ENCODE measurements at regions not wholly inside any gene's neighbourhood (a gene's known extent, or its start where the extent isn't known, plus 50 kb on each side); places are given as distances from the start of the nearest gene placed in this dataset.

DNA sequence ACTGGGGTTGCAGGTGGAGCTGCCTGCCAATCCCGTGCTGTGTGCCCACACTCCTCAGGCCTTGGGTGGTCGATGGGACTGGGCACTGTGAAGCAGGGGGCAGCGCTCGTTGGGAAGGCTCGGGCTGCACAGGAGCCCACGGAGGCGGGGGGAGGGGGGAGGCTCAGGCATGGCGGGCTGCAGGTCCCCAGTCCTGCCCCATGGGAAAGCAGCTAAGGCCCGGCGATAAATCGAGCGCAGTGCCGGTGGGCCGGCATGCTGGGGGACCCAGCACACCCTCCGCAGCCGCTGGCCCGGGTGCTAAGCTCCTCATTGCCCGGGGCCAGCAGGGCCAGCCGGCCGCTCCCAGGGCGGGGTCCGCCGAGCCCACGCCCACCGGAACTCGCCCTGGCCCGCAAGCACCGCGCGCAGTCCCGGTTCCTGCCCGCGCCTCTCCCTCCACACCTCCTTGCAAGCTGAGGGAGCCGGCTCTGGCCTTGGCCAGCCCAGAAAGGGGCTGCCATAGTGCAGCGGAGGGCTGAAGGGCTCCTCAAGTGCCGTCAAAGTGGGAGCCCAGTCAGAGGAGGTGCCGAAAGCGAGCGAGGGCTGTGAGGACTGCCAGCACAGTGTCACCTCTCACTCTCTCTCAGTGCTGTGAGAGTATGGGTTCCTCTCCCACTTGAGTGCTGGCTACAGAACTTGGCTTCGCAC is 1210.6 kb upstream of the NXPH2 start:
- Histone ChIP-seq H3K4me1 (no peaks in the 10 kb centered on the region), H3K27ac (no peak overlapping the region), H3K27me3 (no peaks in the 10 kb centered on the region), H3K36me3 (no peaks in the 10 kb centered on the region), H3K4me3 (no peak overlapping the region), H3K9me3 (peaks cover 0 to 12% (median 0%) of the 10 kb centered on the region in 4 donors)
- intact Hi-C loops (cut with DNase I; ENCODE audit: low total_unique reads): no loop called here
- no peak for TF ChIP-seq POLR2AphosphoS5 (IDR thresholded peaks at IDR 0.05)
- no peak for TF ChIP-seq EP300 (IDR thresholded peaks at IDR 0.05)
- TF ChIP-seq, protein P1, sequence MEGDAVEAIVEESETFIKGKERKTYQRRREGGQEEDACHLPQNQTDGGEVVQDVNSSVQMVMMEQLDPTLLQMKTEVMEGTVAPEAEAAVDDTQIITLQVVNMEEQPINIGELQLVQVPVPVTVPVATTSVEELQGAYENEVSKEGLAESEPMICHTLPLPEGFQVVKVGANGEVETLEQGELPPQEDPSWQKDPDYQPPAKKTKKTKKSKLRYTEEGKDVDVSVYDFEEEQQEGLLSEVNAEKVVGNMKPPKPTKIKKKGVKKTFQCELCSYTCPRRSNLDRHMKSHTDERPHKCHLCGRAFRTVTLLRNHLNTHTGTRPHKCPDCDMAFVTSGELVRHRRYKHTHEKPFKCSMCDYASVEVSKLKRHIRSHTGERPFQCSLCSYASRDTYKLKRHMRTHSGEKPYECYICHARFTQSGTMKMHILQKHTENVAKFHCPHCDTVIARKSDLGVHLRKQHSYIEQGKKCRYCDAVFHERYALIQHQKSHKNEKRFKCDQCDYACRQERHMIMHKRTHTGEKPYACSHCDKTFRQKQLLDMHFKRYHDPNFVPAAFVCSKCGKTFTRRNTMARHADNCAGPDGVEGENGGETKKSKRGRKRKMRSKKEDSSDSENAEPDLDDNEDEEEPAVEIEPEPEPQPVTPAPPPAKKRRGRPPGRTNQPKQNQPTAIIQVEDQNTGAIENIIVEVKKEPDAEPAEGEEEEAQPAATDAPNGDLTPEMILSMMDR (IDR thresholded peaks at IDR 0.05): no peak
- TF ChIP-seq POLR2A (IDR thresholded peaks at IDR 0.05): no peak
- no peak for DNase-seq
- 93 to 98% (median 95%) methylated on average over 12 to 40 of the region's 40 CpGs for WGBS, 5 donors

DNA sequence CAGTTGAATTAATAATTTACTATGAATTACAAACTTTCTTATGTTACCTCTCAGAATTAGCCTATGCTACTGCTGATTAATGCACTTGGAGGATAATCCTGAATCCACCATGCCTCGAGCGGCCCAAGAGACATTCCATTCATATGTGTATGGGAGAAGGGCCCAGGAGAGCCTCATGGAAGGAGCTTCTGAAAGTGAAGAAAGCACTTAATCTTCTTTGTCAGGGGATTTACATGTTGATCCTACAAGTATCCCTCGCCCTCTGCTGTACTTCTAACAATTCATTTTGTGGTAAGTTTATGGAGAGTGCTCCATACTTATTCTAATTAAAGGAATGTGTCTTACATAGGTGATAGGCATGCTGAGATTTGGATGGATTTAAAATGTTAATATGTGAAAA is 1189.1 kb upstream of the NXPH2 start:
- H3K4me3 ChIP-seq: no peak overlapping the region
- intact Hi-C loops (cut with DNase I; ENCODE audit: low total_unique reads): no loop called here
- no peak for DNase-seq
- H3K36me3 ChIP-seq: no peaks in the 10 kb centered on the region
- TF ChIP-seq POLR2A (IDR thresholded peaks at IDR 0.05) (no peak), EP300 (IDR thresholded peaks at IDR 0.05) (no peak), POLR2AphosphoS5 (IDR thresholded peaks at IDR 0.05) (no peak)
- TF ChIP-seq, protein P1 (IDR thresholded peaks at IDR 0.05): no peak
- H3K27ac ChIP-seq: no peak overlapping the region
- WGBS, 5 donors: 65 to 83% (median 78%) methylated on average over 3 of the region's 3 CpGs
- H3K9me3 ChIP-seq: peaks cover 0 to 26% (median 12%) of the 10 kb centered on the region in 4 donors
- H3K27me3 ChIP-seq: no peaks in the 10 kb centered on the region
- H3K4me1 ChIP-seq: no peaks in the 10 kb centered on the region

DNA sequence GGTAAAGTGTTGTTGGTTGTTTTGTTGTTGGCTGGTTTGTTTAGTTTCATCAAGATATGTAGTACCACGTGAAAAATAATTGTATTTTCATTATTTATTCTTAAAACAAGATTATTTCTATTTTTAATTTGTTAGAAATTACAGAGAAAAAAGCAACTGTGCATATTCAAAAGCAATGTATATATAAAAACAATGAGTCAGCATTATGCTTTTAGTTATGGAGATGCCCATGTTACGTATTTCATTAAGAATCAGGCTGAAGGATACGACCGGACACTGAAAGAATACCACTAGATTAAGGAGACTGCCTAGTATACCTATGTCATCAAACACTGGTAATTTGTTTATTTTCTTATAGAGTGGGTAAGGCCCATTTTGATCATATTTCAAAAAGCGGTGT is 1188.4 kb upstream of the NXPH2 start:
- TF ChIP-seq POLR2A (IDR thresholded peaks at IDR 0.05) (no peak), EP300 (IDR thresholded peaks at IDR 0.05) (no peak), POLR2AphosphoS5 (IDR thresholded peaks at IDR 0.05) (no peak)
- TF ChIP-seq, protein P1 (IDR thresholded peaks at IDR 0.05): no peak
- no peak overlapping the region for H3K27ac ChIP-seq
- DNase-seq: no peak
- no peaks in the 10 kb centered on the region for H3K27me3 ChIP-seq
- H3K4me3 ChIP-seq: no peak overlapping the region
- intact Hi-C loops (cut with DNase I; ENCODE audit: low total_unique reads): no loop called here
- 81 to 85% (median 84%) methylated on average over 5 of the region's 5 CpGs for WGBS, 5 donors
- H3K36me3 ChIP-seq: no peaks in the 10 kb centered on the region
- no peaks in the 10 kb centered on the region for H3K4me1 ChIP-seq
- H3K9me3 ChIP-seq: peaks cover 0 to 22% (median 11%) of the 10 kb centered on the region in 4 donors

DNA sequence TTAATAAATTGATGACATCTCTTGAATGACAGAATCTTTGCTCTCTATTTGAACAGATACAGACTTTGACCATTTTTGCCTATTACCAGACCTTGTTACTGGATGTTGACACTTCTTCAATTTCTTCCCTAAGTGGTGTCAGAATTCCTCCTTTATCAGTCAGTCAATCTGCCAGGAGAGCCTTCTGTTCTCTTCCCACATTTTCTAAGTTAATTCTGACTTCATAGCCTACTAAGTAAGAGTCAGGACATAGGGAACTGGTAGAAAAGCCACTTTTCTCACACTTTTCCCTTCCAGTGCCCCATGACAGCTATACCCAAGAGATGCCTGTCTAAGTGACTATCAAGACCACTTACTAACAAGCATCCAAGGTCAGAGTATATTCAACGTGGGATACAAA is 1187.5 kb upstream of the NXPH2 start:
- H3K9me3 ChIP-seq: peaks cover 0 to 14% (median 10%) of the 10 kb centered on the region in 4 donors
- no peaks in the 10 kb centered on the region for H3K4me1 ChIP-seq
- no peak for DNase-seq
- 63 to 78% (median 71%) methylated on average over 1 of the region's 1 CpG for WGBS, 5 donors
- TF ChIP-seq, protein P1 (IDR thresholded peaks at IDR 0.05): no peak
- no peak for TF ChIP-seq EP300 (IDR thresholded peaks at IDR 0.05)
- no peak for TF ChIP-seq POLR2A (IDR thresholded peaks at IDR 0.05)
- no peak for TF ChIP-seq POLR2AphosphoS5 (IDR thresholded peaks at IDR 0.05)
- no peaks in the 10 kb centered on the region for H3K27me3 ChIP-seq
- intact Hi-C loops (cut with DNase I; ENCODE audit: low total_unique reads): no loop called here
- no peak overlapping the region for H3K4me3 ChIP-seq
- H3K36me3 ChIP-seq: no peaks in the 10 kb centered on the region
- no peak overlapping the region for H3K27ac ChIP-seq
